NB4 (cell line): ENCODE measurements at regions not wholly inside any gene's neighbourhood (a gene's known extent, or its start where the extent isn't known, plus 50 kb on each side); places are given as distances from the start of the nearest gene placed in this dataset.

Experiments
- CTCF ChIP-seq: IDR thresholded peaks from one replicate; pipeline ENCODE4 v1.5.1; 2012; ENCODE audit warnings: low read depth, low read length
- POLR2A ChIP-seq: IDR thresholded peaks from 2 replicates; pipeline ENCODE4 v1.6.1; 2011; ENCODE audit warnings: mild to moderate bottlenecking; ENCODE audit not compliant: insufficient read length; ENCODE audit errors: extremely low read depth
- TF ChIP-seq, protein P1 (sequence below): IDR thresholded peaks from 2 replicates; pipeline ENCODE4 v1.6.1; 2011; ENCODE audit warnings: low read depth, low read length

GRCh38 chr10:55001422-55001821 is 200.4 kb upstream of the PCDH15 start:
- TF ChIP-seq, protein P1, sequence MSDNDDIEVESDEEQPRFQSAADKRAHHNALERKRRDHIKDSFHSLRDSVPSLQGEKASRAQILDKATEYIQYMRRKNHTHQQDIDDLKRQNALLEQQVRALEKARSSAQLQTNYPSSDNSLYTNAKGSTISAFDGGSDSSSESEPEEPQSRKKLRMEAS: no peak
- TF ChIP-seq CTCF: no peak
- no peak for TF ChIP-seq POLR2A
